GM06990 (cell line): ENCODE measurements at regions not wholly inside any gene's neighbourhood (a gene's known extent, or its start where the extent isn't known, plus 50 kb on each side); places are given as distances from the start of the nearest gene placed in this dataset.
"Not testable (repeated sequence)": the region's sequence is repeated elsewhere in the genome, so short reads cannot be mapped to it uniquely, and the experiment has no call there.

Experiments
- DNase-seq: peaks from one replicate; pipeline ENCODE4 v3.0.0-alpha.2; 2011; ENCODE audit not compliant: insufficient read length; ENCODE audit errors: extremely low read depth
- H3K27me3 ChIP-seq: replicated peaks from 2 replicates; pipeline ENCODE4 v1.6.0; 2011; ENCODE audit warnings: low read length; ENCODE audit not compliant: control insufficient read depth, insufficient read depth
- H3K36me3 ChIP-seq: 2 replicates; pipeline ENCODE4 v1.5.1; 2011; ENCODE audit warnings: low read length; ENCODE audit not compliant: control insufficient read depth, insufficient read depth
- H3K4me3 ChIP-seq: replicated peaks from 2 replicates; pipeline ENCODE4 v1.5.1; 2011; ENCODE audit warnings: low read depth, mild to moderate bottlenecking, control low read depth, low read length
- TF ChIP-seq, protein P1 (sequence below): IDR thresholded peaks from 2 replicates; pipeline ENCODE4 v1.5.1; 2011; ENCODE audit warnings: low read length, control low read depth, mild to moderate bottlenecking, inconsistent platforms; ENCODE audit not compliant: insufficient read depth, poor library complexity, severe bottlenecking

DNA sequence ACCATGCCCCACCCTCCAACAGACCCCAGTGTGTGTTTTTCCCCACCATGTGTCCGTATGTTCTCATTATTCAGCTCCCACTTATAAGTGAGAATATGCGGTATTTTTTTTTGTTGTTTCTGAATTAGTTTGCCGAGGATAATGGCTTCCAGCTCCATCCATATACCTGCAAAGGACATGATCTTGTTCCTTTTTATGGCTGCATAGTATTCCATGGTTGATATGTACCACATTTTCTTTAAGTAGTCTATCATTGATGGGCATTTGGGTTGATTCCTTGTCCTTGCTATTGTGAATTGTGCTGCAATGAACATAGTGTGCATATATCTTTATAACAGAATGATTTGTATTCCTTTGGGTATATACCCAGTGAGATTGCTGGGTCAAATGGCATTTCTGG, 176.9 kb downstream of the UTRN start:
- Histone ChIP-seq H3K27me3 (no peaks in the 10 kb centered on the region), H3K4me3 (no peak overlapping the region), H3K36me3 (peaks cover 2% of the 10 kb centered on the region)
- no peak for DNase-seq
- TF ChIP-seq, protein P1, sequence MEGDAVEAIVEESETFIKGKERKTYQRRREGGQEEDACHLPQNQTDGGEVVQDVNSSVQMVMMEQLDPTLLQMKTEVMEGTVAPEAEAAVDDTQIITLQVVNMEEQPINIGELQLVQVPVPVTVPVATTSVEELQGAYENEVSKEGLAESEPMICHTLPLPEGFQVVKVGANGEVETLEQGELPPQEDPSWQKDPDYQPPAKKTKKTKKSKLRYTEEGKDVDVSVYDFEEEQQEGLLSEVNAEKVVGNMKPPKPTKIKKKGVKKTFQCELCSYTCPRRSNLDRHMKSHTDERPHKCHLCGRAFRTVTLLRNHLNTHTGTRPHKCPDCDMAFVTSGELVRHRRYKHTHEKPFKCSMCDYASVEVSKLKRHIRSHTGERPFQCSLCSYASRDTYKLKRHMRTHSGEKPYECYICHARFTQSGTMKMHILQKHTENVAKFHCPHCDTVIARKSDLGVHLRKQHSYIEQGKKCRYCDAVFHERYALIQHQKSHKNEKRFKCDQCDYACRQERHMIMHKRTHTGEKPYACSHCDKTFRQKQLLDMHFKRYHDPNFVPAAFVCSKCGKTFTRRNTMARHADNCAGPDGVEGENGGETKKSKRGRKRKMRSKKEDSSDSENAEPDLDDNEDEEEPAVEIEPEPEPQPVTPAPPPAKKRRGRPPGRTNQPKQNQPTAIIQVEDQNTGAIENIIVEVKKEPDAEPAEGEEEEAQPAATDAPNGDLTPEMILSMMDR: no peak

DNA sequence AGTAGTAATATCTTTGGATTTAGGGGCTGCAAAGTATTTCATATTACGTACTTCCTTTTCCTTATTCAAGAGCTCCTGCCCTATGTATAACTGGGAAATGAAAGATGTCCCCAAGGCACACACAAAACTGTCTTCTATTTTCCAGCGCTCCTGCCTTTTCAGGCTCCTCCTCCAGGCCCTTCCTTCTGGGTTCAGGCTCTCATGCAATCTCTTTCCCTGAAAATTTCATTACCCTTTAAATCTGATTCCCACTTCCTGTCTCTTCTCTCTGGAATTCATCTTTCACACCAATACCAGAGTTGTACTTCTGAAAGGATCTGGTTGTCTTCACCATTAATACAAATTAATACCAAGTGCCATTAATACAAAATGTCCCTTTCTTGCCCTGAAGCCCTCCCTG, 181.6 kb downstream of the UTRN start:
- H3K27me3 ChIP-seq: no peaks in the 10 kb centered on the region
- TF ChIP-seq, protein P1: no peak
- H3K4me3 ChIP-seq: no peak overlapping the region
- no peak for DNase-seq
- no peaks in the 10 kb centered on the region; the same call in 1 of the 2 replicates for H3K36me3 ChIP-seq

DNA sequence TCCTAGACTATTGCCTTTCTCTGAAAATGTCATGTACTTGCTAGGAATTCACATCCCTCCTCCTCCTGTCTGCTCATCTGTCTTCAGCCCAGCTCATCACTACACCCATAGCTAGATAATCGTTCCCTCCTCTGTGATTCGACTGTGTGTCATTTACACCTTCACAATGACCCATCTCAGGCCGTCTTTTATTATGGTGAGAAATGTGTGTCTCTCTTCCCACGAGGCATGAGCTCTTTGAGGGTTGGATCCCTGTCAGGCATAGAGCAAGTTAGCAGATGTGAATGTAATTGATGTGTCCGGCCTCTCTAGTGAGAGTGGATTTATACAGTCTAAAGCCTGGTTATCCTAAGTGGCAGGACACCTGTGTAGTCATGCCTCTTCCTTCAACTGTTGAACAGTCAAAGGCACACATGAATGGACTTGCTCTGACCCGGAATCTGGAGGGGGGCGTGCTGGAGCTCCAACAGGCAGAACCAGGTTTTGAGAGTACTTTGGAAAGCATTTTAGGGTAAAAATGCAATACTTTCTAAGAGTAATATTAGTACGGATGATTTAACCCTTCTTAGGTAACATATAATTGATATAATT, 182.1 kb downstream of the UTRN start:
- TF ChIP-seq, protein P1: no peak
- DNase-seq: no peak
- no peaks in the 10 kb centered on the region for H3K27me3 ChIP-seq
- H3K36me3 ChIP-seq: no peaks in the 10 kb centered on the region; the same call in 1 of the 2 replicates
- H3K4me3 ChIP-seq: no peak overlapping the region

DNA sequence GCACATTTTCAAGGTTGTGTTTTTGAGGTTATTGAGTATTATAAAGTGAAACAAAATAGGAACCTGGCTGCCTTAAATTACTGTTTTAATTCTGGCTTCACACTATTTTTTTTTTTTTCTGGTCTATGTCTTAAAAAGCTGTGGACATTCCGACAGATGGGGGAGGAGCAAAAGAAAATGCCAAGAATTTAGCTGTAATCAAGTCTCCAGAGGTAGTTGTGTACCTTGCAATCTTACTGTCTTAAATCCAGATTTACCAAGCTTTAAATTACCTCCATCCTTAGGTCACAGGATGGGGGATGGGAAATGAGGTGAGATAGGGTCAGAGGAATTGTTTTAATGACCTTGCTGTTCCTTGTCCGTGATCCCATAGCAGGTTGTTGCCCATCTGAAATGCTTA, 182.8 kb downstream of the UTRN start:
- Histone ChIP-seq H3K36me3 (no peaks in the 10 kb centered on the region; the same call in 1 of the 2 replicates), H3K4me3 (no peak overlapping the region), H3K27me3 (no peaks in the 10 kb centered on the region)
- TF ChIP-seq, protein P1: no peak
- no peak for DNase-seq

- TF ChIP-seq, protein P1: no peak
- Histone ChIP-seq H3K36me3 (no peaks in the 10 kb centered on the region; the same call in 1 of the 2 replicates), H3K27me3 (no peaks in the 10 kb centered on the region), H3K4me3 (no peak overlapping the region)
- DNase-seq: no peak
Measured at GRCh38 chr6:144468709-144469108, 183.6 kb downstream of the UTRN start.

DNA sequence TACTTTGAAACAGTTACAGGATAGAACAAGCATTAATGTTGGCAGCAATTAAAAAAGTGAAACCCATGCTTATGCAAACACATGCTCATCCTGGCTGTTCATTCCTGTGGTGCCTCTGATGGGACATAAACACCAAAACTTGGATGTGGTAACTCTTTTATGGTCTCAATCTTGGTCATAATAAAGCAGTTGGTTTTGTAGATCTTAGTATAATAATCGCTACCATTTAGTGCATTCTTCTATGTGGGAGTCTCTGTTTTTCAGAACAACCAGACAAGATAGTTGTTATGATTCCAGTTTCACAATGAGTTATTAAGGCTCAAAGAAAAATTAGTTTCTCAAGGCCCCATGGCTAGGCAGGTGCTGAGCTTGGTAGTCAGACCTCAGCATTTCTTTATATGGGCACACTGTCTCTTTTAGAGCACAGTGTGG, 184.0 kb downstream of the UTRN start:
- H3K36me3 ChIP-seq: no peaks in the 10 kb centered on the region; the same call in 1 of the 2 replicates
- H3K27me3 ChIP-seq: no peaks in the 10 kb centered on the region
- TF ChIP-seq, protein P1: no peak
- DNase-seq: no peak
- no peak overlapping the region for H3K4me3 ChIP-seq

- not testable (repeated sequence) for H3K27me3 ChIP-seq, H3K4me3 ChIP-seq, H3K36me3 ChIP-seq
Measured at GRCh38 chr6:144470201-144470600, 185.1 kb downstream of the UTRN start.

More at GRCh38 chr6:144470201-144470600, 185.1 kb downstream of the UTRN start:
- not testable (repeated sequence) for DNase-seq
